Skeletal muscle tissue (tissue), 3 donors: ENCODE measurements at regions not wholly inside any gene's neighbourhood (a gene's known extent, or its start where the extent isn't known, plus 50 kb on each side); places are given as distances from the start of the nearest gene placed in this dataset.
"Not testable (repeated sequence)": the region's sequence is repeated elsewhere in the genome, so short reads cannot be mapped to it uniquely, and the experiment has no call there.

ENCODE experiments used
- H3K27ac ChIP-seq: one replicate; pipeline ENCODE4 v1.7.0; 2013; ENCODE audit warnings: mild to moderate bottlenecking, low read depth, low read length, inconsistent platforms
- H3K27me3 ChIP-seq, 3 donors: one replicate each; pipeline ENCODE4 v1.7.0; 2013; ENCODE audit warnings: low read length in 3 of 3; ENCODE audit not compliant: control insufficient read depth in 3 of 3, insufficient read depth in 3 of 3
- H3K36me3 ChIP-seq, 3 donors: one replicate each; pipeline ENCODE4 v1.7.0; 2013; ENCODE audit warnings: low read length in 3 of 3; ENCODE audit not compliant: control insufficient read depth in 3 of 3, insufficient read depth in 3 of 3
- H3K4me1 ChIP-seq, 3 donors: one replicate each; pipeline ENCODE4 v1.7.0; 2013; ENCODE audit warnings: low read length in 3 of 3, mild to moderate bottlenecking in 3 of 3; ENCODE audit not compliant: control insufficient read depth in 3 of 3, insufficient read depth in 3 of 3
- H3K4me3 ChIP-seq, 3 donors: one replicate each; pipeline ENCODE4 v1.7.0; 2013; ENCODE audit warnings: low read length in 3 of 3
- H3K9ac ChIP-seq, 3 donors: one replicate each; pipeline ENCODE4 v1.7.0; 2013; ENCODE audit warnings: low read length in 3 of 3, mild to moderate bottlenecking in 3 of 3, moderate library complexity in 2 of 3, low read depth in 1 of 3
- H3K9me3 ChIP-seq, 3 donors: one replicate each; pipeline ENCODE4 v1.7.0; 2013; ENCODE audit warnings: low read length in 3 of 3; ENCODE audit not compliant: control insufficient read depth in 3 of 3
- donor health status: Osteomylitis.

GRCh38 chr14:37807722-37808121, 212.3 kb downstream of the TTC6 start:
- no peak overlapping the region for H3K9ac ChIP-seq
- H3K27me3 ChIP-seq = no peaks in the 10 kb centered on the region
- no peak overlapping the region for H3K4me3 ChIP-seq
- no peaks in the 10 kb centered on the region for H3K9me3 ChIP-seq
- no peaks in the 10 kb centered on the region for H3K4me1 ChIP-seq
- H3K36me3 ChIP-seq = no peaks in the 10 kb centered on the region
- no peak overlapping the region for H3K27ac ChIP-seq

- Histone ChIP-seq H3K9ac (no peak overlapping the region), H3K4me3 (no peak overlapping the region), H3K9me3 (no peaks in the 10 kb centered on the region), H3K27me3 (no peaks in the 10 kb centered on the region), H3K27ac (no peak overlapping the region), H3K36me3 (no peaks in the 10 kb centered on the region), H3K4me1 (no peaks in the 10 kb centered on the region)
Measured at GRCh38 chr14:37810094-37810801, 214.8 kb downstream of the TTC6 start.

GRCh38 chr14:37813732-37814131, 218.3 kb downstream of the TTC6 start:
- H3K36me3 ChIP-seq = no peaks in the 10 kb centered on the region
- no peak overlapping the region for H3K9ac ChIP-seq
- H3K27me3 ChIP-seq = no peaks in the 10 kb centered on the region
- no peak overlapping the region for H3K4me3 ChIP-seq
- H3K4me1 ChIP-seq = no peaks in the 10 kb centered on the region
- H3K9me3 ChIP-seq = no peaks in the 10 kb centered on the region
- no peak overlapping the region for H3K27ac ChIP-seq

- Histone ChIP-seq H3K9me3 (no peaks in the 10 kb centered on the region), H3K4me3 (no peak overlapping the region), H3K27me3 (no peaks in the 10 kb centered on the region), H3K9ac (no peak overlapping the region), H3K27ac (no peak overlapping the region), H3K4me1 (no peaks in the 10 kb centered on the region), H3K36me3 (no peaks in the 10 kb centered on the region)
Measured at GRCh38 chr14:37816135-37816534, 220.7 kb downstream of the TTC6 start.

- Histone ChIP-seq H3K36me3 (no peaks in the 10 kb centered on the region), H3K27me3 (no peaks in the 10 kb centered on the region), H3K4me3 (no peak overlapping the region), H3K9ac (no peak overlapping the region), H3K27ac (no peak overlapping the region), H3K4me1 (no peaks in the 10 kb centered on the region), H3K9me3 (no peaks in the 10 kb centered on the region)
Measured at GRCh38 chr14:37816743-37817295, 221.4 kb downstream of the TTC6 start.

GRCh38 chr14:37819155-37820015, 224.0 kb downstream of the TTC6 start:
- no peaks in the 10 kb centered on the region for H3K4me1 ChIP-seq
- no peak overlapping the region for H3K4me3 ChIP-seq
- H3K27me3 ChIP-seq = no peaks in the 10 kb centered on the region
- no peak overlapping the region for H3K9ac ChIP-seq
- H3K27ac ChIP-seq = no peak overlapping the region
- no peaks in the 10 kb centered on the region for H3K9me3 ChIP-seq
- no peaks in the 10 kb centered on the region for H3K36me3 ChIP-seq

GRCh38 chr14:37820810-37821209, 225.4 kb downstream of the TTC6 start:
- H3K36me3 ChIP-seq, H3K4me3 ChIP-seq, H3K4me1 ChIP-seq: not testable (repeated sequence)

GRCh38 chr14:37824939-37825712, 229.7 kb downstream of the TTC6 start:
- Histone ChIP-seq H3K4me1 (no peaks in the 10 kb centered on the region), H3K36me3 (no peaks in the 10 kb centered on the region), H3K9ac (no peak overlapping the region), H3K4me3 (no peak overlapping the region), H3K27me3 (no peaks in the 10 kb centered on the region), H3K9me3 (peaks cover 0 to 1% (median 0%) of the 10 kb centered on the region in 3 donors), H3K27ac (no peak overlapping the region)

More at GRCh38 chr14:37820810-37821209, 225.4 kb downstream of the TTC6 start:
- H3K27me3 ChIP-seq, H3K9ac ChIP-seq, H3K27ac ChIP-seq, H3K9me3 ChIP-seq: not testable (repeated sequence)

- Histone ChIP-seq H3K27ac (no peak overlapping the region), H3K4me1 (no peaks in the 10 kb centered on the region), H3K36me3 (no peaks in the 10 kb centered on the region), H3K27me3 (no peaks in the 10 kb centered on the region), H3K4me3 (no peak overlapping the region), H3K9ac (no peak overlapping the region), H3K9me3 (peaks cover 0 to 2% (median 1%) of the 10 kb centered on the region in 3 donors)
Measured at GRCh38 chr14:37826869-37827268, 231.4 kb downstream of the TTC6 start.
